ENCODE measurements at regions not wholly inside any gene's neighbourhood (a gene's known extent, or its start where the extent isn't known, plus 50 kb on each side); places are given as distances from the start of the nearest gene placed in this dataset.

- no peak for TF ChIP-seq CTCF (conservative IDR thresholded peaks at IDR 0.05 in 1 of 2, IDR thresholded peaks at IDR 0.05 in 1 of 2; ENCODE audit: low read depth in 1 of 2, low read length in 2 of 2)
- TF ChIP-seq EZH2 (IDR thresholded peaks at IDR 0.05; ENCODE audit: low read length, missing control alignments), result no peak
Observed at GRCh38 chr5:15170173-15170572, 298.6 kb upstream of the ANKH start.
